NCI-H2107 treated with DMSO at 0.1 percent for 48 hours (cell line): ENCODE measurements at regions not wholly inside any gene's neighbourhood (a gene's known extent, or its start where the extent isn't known, plus 50 kb on each side); places are given as distances from the start of the nearest gene placed in this dataset.

Source experiments
- DNase-seq: peaks from one replicate; lab custom pipeline; 2025; ENCODE audit not compliant: unreplicated experiment; lab: John Stamatoyannopoulos, UW

DNA sequence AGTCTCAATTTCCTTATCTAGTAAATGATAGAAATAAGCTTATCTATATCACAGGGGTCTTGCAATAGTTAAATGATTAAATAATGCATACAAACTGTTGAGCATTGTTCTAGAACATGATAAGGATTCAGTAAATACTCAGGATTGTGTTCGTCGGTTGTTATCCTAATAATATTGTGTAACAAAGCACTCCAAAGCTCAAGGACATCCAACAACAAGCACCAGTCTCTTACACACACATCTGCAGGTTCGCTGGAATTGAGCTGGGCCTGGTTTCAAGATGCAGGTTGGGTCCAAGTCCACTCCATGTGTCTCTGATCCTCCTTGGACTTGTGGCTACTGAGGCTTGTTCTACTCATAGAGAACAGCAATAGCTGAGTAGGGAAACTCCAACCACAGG is 74.1 kb upstream of the MC3R start:
- no peak for DNase-seq

DNA sequence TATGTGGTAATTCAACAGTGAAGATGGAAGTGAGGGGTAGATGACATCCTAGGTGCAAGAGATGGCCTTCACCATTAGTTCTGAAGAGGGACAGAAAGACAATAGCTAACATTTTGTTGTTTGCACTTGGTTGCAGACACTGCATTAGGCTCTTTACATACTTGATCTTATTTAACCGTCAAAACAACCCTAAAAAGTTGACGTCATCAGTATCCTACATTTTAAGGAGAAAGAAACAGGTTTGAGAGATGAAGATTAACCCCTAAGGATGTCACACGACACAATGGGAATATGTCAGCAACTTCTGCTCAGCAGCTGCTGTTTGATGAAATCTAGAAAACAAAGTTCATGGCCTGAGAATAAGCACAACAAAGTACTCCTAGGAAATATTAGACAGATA is 72.6 kb upstream of the MC3R start:
- no peak for DNase-seq

DNA sequence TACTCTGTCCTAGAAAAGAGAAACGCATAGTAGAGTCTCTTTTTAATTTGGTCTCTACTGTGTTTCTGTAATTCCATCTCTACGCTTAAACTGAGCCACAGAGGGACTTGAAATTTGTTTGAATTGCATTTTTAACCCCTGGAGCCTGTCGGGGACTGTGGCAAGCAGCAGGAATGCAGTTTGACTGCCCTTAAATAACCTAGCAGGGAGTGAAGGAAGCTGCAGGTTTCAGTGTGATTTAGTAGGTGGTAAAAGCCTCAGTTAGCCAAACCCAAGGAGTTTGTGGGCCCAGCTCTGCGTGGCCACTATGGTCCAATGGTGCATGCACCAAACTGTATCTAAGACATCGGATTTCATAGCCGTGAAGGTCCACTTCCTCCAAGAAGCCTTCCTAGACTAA is 70.3 kb upstream of the MC3R start:
- no peak for DNase-seq

DNA sequence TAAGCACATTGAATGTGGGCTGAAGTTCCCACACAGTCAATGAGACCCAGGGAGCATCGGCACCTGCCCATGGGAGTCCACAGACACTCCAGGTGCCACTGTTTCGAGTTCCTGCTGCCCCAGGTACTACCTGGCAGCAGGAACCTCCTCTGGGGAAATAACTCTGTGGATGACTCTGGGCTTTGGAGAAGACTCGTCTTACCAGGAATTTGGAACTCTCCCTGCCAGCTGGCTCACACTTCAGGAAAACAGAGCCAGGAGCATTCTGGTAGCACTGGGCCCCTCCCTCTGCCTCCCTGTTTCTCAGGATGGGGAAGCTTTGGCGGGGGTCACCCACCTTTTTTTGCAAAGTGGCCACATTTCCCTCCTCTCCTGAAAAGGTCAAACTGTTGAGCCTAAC is 69.5 kb upstream of the MC3R start:
- DNase-seq: no peak

DNA sequence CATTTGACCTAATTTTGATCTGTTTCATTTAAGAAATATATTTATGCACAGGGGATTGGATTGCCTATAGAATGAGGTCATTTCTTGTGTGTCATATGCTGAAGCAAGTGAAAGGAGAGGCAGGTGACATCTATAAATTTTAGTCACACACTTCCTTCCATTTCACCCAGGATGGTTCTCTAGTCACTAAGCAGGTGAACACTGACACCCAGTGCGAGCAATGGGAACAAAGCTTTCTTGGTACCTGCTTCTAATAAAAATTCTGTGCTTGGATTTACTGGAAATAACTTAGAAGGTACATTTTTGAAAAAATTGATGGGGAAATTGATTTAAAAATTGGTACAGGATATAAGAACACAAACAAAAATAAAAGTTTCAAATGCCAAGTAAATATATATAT is 66.9 kb upstream of the MC3R start:
- no peak for DNase-seq

DNA sequence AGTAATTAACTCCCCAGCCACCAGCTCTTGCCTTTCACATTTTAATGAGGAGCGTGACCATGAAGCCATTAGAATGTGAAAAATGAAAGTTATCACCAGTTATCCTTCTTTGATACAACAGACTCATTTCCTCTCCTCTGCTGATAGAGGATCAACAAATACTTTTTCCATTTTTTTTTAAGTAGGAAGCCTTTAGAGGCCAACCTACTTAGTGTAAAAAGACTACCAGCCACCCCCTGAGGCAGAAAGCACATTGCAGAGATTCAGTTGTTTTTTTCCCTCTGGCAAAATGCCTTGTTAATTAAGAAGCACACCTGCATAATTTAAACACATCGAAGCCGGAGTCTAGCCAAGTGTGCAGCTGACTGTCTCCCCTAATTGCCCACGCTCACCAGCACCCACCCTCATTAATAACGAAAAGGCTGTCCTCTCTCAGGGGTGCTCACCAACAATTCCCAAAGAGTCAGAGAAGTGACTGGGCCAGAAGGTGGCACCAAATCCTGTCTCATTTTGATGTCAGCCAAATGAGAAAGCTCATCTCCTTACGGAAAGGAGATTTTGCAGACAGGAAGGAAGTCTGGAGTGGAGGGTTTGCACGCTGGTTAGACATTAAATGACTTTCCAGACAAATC is 60.9 kb upstream of the MC3R start:
- DNase-seq: peak; percentile 14

DNA sequence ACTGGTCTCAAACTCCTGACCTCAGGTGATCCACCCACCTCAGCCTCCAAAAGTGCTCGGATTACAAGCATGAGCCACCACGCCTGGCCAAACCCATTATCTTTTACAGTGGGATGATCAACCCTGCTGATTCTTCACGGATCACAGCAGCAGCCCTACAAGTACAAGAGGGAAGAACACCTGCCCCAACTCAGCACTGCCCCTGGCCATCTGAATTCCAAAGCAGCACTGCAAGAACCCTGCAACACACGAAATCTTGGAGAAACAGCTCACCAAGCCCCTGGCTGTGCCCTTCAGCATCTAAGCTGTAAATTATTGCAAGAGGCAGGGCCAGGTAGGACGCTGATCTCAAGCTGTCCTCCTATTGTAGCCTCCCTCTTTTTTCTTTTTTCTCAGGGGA is 54.5 kb upstream of the MC3R start:
- DNase-seq: no peak

DNA sequence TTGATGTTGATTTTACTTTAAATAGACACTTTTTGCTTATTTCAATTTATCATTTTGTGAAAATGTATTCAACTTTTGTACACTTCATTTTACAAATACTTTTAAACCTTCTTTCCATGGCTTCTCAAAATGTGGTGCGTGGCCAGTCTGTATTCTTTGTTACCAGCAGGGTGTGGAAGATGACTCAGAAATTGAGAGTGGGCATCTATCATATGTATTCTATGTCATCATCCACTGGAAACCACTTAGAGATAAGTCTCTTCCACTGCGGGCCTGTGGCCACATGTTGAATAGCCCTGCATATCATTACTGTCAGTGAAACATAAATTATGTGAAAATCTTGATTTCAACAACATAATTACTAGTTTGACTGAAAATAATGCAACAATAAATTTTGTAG is 52.6 kb upstream of the MC3R start:
- no peak for DNase-seq
